ENCODE measurements at regions not wholly inside any gene's neighbourhood (a gene's known extent, or its start where the extent isn't known, plus 50 kb on each side); places are given as distances from the start of the nearest gene placed in this dataset.

- no peak for DNase-seq (ENCODE audit: low spot score)
Measured at GRCh38 chr7:25976630-25977029, 175.4 kb upstream of the NFE2L3 start.

DNA sequence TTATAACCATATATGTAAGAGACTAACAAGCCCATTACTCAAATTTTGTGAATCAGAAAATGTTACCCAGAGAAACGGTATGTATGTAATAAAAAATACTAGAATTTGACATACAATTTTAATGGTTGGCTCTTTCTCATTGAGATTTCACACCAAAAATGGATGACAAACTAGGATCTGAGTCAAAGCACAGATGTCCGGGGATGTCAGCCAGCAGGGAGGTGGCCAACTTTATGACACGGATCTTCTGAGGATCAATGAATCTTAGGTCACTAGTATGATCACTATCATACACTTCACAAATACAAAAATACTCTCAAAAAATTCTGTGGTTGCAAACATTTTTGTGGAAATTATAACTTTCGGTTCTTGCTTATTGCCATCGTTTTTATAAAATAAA is 173.5 kb upstream of the NFE2L3 start:
- no peak for DNase-seq (ENCODE audit: low spot score)

GRCh38 chr7:25979605-25980004 is 172.4 kb upstream of the NFE2L3 start:
- DNase-seq (ENCODE audit: low spot score), result no peak

DNA sequence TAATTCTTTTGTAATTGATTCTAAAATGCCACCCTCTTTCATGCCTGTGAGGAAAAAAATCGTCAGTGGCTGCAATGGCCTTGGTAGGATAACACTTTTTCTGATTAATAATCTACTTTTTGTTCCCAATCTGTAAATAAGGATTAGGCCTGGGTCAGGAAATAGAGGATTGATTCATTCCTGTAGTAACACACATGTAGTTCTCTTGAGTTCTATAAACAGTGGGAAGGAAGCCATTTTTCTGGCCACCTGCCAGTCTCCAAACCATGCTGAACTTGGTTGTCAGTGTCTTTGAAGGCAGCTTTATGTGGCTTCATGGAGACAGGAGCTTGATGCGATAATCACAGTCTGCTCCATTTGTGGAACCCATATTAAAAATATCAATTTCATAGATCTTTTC is 169.3 kb upstream of the NFE2L3 start:
- no peak for DNase-seq (ENCODE audit: low spot score)

GRCh38 chr7:25985196-25985595 is 166.8 kb upstream of the NFE2L3 start:
- DNase-seq (ENCODE audit: low spot score), result no peak

GRCh38 chr7:25988640-25989039 is 163.4 kb upstream of the NFE2L3 start:
- no peak for DNase-seq (ENCODE audit: low spot score)

DNA sequence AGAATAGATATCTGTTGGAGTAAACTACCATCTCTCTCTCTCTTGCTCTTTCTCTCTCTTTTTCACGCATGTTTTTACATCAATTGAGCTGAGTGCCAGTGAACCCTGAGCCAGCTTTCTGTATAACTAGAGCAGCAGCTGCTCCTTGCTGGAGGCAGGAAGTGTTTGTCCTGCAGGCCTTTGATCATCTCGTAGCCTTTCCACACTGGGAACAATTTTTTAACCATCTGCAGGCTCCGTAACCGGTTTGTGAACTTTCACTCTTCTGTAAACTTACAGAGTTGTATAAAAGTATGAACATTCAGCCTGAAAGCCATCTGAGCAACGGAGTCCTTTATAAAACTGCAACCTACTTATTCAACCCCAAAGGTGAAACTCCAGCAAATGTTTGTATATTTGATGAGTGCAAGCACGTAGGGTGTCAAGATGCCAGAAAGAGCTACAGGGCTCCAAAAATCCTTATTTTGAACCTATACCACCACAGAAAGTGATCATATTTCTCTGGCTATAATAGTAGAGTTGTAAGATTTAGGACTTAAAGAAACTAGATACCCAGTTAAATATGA is 162.8 kb upstream of the NFE2L3 start:
- DNase-seq (ENCODE audit: low spot score), result no peak

DNA sequence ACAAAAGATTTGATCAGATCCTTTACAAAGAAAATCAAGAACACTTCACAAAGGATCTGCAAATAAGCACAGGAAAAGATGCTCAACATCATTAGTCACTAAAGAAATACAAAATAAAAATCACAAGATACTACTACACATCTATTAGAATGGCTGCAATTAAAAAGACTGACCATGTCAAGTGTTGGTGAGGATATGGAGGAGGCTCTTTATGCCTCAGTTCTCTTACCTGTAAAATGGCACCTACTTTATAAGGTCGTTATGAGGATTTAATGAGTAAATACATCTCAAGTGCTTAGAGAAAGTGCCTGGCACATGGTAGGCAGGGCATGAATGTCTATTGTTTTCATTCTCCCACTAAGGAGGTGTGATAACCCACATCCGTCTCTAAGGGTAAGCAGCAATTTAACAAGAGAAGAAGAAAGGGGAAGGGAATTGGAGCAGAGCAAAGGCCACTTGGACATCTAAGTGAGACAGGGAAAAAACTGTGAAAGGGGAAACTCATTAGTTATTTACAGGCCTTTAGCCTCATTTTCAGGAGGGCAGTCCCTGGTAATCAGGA is 157.5 kb upstream of the NFE2L3 start:
- no peak for DNase-seq (ENCODE audit: low spot score)

- no peak for DNase-seq (ENCODE audit: low spot score)
Measured at GRCh38 chr7:25995216-25995615, 156.8 kb upstream of the NFE2L3 start.

- peak; percentile 40 for DNase-seq (ENCODE audit: low spot score)
Measured at GRCh38 chr7:25996006-25996408, 156.0 kb upstream of the NFE2L3 start.

- no peak for DNase-seq (ENCODE audit: low spot score)
Measured at GRCh38 chr7:25998499-25998898, 153.5 kb upstream of the NFE2L3 start.

DNA sequence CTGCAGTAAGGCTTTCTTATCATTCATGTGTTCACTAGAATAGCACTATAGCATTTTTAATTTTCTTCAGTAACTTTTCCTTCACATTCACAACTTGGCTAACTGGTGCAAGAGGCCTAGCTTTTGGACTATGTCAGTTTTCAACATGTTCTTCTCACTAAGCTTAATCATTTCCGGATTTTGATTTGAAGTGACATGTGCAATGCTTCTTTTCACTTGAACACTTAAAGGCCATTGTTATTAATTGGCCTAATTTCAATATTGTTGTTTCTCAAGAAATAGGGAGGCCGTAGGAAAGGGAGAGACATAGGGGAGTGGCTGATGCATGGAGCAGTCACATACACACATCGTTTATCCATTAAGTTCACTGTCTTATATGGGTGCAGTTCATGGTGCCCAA is 151.2 kb upstream of the NFE2L3 start:
- DNase-seq (ENCODE audit: low spot score), result no peak

GRCh38 chr7:26001662-26002244 is 150.2 kb upstream of the NFE2L3 start:
- DNase-seq (ENCODE audit: low spot score), result no peak

DNA sequence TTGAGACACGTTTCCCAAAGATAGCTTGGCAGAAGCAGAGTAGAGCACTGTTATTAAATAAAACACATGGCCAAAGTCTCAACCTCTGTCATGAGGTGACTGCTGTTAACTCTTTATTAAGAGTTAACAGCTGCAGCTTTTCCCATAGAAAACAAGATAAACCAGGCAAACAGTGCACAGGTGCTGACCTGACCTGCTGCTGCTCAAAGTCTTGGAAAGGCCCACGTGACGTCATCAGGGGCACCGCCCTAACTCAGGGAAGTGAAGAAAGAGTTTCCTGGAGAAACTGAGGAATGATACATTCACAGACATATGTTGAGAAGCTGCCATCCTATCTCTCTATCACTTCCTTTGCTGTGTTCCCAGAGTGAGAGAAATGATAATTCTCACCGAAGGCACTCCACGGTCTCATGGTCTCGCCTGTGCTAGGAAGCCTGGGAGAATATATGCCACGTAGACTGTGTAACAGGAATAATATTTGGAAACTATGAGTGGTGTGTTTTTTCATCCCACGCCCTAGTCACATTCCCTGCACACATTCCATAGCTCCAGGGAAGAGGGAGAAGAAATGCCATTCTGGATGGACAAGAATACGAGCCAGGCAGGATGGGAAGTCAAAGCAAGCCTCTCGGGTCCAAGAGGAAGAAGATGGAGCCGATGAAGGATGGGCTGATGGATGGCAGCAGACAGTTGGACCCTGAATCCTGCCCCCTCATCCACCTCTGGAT is 146.2 kb upstream of the NFE2L3 start:
- DNase-seq (ENCODE audit: low spot score), result no peak

GRCh38 chr7:26006426-26006825 is 145.6 kb upstream of the NFE2L3 start:
- DNase-seq (ENCODE audit: low spot score), result no peak

- no peak for DNase-seq (ENCODE audit: low spot score)
Measured at GRCh38 chr7:26007510-26007909, 144.5 kb upstream of the NFE2L3 start.

GRCh38 chr7:26008428-26008827 is 143.6 kb upstream of the NFE2L3 start:
- no peak for DNase-seq (ENCODE audit: low spot score)

GRCh38 chr7:26011039-26011696 is 140.8 kb upstream of the NFE2L3 start:
- DNase-seq (ENCODE audit: low spot score), result no peak

DNA sequence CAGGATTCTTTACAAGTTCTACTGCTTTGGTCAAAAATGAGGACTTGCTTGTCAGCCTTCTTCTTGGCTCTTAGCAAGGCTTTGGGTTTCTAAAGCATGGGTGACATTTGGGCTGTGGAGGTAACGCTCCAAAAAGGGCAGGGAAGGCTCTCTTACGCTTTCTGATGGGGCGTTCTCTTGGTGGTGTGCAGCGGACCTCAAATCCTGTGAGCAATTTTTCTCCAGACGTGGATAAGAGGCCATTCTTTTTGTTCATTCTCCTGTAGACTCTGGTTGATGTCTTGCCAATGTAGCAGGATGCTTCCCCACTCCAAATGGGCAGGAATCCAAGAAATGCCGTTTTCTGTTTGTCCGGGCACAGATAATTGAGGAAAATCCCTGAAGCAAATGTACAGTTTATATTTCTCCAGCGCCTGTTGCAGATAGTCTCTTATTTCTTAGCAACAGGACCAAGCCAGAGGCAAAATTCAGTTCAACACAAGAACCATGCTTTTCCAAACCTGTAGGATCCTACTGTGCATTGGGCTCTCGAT is 138.4 kb upstream of the NFE2L3 start:
- DNase-seq (ENCODE audit: low spot score), result no peak

GRCh38 chr7:26022982-26023381 is 129.0 kb upstream of the NFE2L3 start:
- no peak for DNase-seq (ENCODE audit: low spot score)

DNA sequence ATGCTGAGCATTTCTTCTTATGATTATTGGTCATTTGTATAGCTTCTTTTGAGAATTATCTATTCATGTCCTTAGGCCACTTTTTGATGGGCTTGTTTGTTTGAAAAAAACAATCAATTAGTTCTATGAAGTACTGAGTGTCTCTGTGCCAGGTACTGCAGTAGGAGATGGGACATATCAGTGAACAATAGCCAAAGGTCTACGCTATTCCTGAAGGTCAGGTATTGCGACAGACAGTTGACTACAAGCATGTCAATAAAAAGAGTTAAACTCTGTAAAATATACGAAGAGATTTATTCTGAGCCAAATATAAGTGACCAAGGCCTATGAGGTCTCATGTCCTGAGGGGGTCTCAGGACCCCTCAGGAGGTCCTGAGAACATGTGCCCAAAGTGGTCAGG is 122.1 kb upstream of the NFE2L3 start:
- DNase-seq (ENCODE audit: low spot score), result no peak

DNA sequence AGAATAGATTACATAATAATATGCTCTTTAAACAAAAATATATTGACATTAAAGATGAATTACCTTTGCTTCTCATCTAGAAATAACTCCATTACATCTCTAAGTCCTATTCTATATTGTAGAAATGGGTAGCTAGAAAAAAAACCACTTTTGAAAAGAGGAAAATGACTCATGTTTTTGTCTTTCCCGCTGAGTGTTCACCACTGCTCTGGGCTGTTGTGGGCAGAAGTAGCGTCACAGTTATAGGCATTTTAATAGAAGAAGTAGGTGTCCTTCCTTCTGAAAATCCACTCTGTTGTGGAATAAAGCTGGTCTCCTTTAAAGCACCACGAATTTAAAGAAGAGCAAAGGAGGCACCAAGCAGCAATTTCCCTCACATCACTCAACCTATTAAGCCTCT is 117.6 kb upstream of the NFE2L3 start:
- DNase-seq (ENCODE audit: low spot score), result no peak
